GM18505 (cell line): ENCODE measurements at regions not wholly inside any gene's neighbourhood (a gene's known extent, or its start where the extent isn't known, plus 50 kb on each side); places are given as distances from the start of the nearest gene placed in this dataset.

ENCODE experiments used
- ATAC-seq: cut with Tn5 transposase; IDR thresholded peaks from one replicate; pipeline ENCODE4 v1.9.1; 2021; ENCODE audit not compliant: unreplicated experiment
- POLR2A ChIP-seq: IDR thresholded peaks from 4 replicates; pipeline ENCODE4 v1.6.1; 2011; ENCODE audit warnings: borderline replicate concordance; ENCODE audit not compliant: insufficient read depth, insufficient read length; ENCODE audit errors: extremely low read depth

- ATAC-seq = no peak
- no peak for TF ChIP-seq POLR2A
Measured at GRCh38 chr2:36088716-36089328, 266.8 kb upstream of the CRIM1 start.

DNA sequence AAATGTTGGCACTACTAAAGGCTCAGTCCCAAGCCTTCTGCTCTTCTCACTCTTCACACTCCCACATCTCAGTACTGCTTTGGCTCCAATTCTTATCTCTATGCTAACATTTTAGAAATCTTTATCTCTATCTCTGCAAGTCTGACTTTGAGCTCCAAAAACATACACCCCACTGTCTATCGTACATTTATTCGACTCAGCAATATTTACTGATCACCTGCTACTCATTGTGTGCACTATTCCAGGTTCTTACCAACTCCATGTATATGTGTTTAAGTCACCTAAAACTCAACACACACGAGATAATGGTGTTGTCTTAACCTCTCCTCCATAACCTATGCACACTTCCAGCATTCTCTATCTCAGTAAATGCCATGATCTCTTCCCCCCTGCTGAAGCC, 268.2 kb upstream of the CRIM1 start:
- ATAC-seq = no peak
- no peak for TF ChIP-seq POLR2A

DNA sequence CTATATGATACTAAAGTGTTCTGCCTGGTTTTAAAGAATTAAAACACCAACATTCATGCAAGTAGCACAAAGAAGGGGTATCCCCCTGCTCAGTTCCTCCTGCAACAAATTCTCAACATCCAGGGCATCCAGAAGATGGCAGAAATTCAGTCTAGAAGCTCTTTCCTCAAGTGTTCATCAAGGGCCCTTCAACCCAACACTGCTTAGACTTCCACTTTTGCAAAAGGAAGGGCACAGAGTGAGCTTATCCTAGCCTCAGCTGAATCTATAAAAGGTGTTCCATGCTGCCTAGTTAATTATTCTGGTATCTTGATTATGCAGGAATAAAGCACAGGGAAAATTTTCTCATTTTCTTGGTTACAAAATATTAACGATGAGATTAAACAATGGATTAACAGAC, 275.8 kb upstream of the CRIM1 start:
- no peak for TF ChIP-seq POLR2A
- ATAC-seq = no peak

- no peak for ATAC-seq
- no peak for TF ChIP-seq POLR2A
Measured at GRCh38 chr2:36074008-36074407, 281.6 kb upstream of the CRIM1 start.

DNA sequence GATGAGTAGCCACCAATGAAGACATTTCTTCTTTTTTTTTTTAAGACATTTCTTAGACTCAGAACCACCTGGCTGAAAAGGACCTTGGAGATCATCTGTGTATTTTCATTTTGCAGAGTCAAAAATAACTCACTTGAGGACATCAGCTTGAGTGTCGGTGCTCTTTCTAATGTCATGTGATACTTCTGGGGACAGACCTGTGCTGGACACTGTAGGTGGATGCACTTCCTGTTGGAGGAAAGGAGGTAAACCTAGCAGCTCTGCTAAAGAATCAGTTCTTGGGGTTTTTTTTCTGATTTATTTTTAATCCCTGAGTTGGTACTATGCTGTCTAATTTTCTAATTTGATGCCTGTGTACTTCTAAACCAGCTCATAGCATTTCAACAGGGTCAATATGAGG, 283.9 kb upstream of the CRIM1 start:
- ATAC-seq = no peak
- TF ChIP-seq POLR2A = no peak

- ATAC-seq = no peak
- no peak for TF ChIP-seq POLR2A
Measured at GRCh38 chr2:36069074-36069473, 286.5 kb upstream of the CRIM1 start.

DNA sequence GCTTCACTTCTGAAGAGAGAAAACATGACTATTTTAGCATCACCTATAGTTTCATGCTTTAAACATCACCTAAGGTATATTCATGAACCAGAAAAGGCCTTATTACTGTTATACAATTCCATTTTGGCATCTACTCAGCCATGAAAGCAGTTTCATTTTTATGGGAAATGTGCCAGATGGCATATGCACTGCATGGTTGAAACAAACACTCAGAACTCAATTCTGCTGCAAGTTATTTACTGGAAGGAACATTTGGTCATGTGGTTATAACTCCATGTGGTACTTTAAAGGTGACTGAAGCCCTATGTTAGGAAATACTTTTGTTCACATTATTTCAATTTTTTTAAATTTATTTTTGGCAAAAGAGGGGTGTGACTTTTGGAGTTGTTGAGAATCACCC, 287.5 kb upstream of the CRIM1 start:
- ATAC-seq = no peak
- no peak for TF ChIP-seq POLR2A

- ATAC-seq = peak; percentile 24
- no peak for TF ChIP-seq POLR2A
Measured at GRCh38 chr2:36060133-36060532, 295.4 kb upstream of the CRIM1 start.

DNA sequence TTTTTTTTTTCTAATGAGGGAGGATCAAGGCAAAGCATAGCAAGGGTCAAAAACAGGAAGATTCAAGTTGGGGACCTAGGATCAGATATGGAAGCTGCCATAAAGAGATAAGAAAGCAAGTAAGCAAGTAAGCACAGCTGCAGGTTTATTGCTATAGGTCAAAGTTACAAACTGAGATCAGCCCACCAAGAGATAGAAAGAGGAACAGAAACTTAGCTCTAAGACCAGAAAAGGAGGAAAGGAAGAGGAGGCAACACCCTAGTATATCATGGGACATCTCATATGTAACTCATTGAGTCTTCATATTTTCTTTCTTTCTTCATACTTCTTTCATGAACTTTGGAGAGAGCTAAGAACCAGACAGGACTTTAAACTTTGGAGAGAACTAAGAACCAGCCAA, 295.9 kb upstream of the CRIM1 start:
- peak; percentile 100 for ATAC-seq
- TF ChIP-seq POLR2A = no peak

- ATAC-seq = peak; percentile 33
- no peak for TF ChIP-seq POLR2A
Measured at GRCh38 chr2:36058953-36059352, 296.6 kb upstream of the CRIM1 start.

GRCh38 chr2:36058076-36058475, 297.5 kb upstream of the CRIM1 start:
- ATAC-seq = no peak
- TF ChIP-seq POLR2A = no peak

DNA sequence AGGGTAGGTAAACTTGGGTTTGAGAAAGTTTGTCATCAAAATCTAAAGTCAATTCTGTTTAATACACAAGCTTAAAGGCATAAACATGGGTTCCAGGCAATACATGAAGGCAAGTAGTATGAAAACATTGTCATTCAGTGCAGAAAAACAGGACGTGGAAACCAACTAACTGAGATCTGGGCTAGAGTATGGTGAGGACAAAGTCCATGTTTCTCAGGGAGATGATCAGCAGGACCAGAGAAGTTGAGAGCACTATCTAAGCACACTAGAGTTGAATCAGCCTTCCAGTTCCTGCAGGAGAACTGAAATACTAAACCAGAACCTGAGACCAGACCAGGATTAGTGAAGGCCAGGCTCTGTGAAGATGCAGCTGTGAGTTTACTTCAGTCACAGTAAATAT, 302.8 kb upstream of the CRIM1 start:
- TF ChIP-seq POLR2A = no peak

GRCh38 chr2:36044411-36044810, 311.2 kb upstream of the CRIM1 start:
- no peak for TF ChIP-seq POLR2A

More for the DNA sequence above, 302.8 kb upstream of the CRIM1 start:
- no peak for ATAC-seq

DNA sequence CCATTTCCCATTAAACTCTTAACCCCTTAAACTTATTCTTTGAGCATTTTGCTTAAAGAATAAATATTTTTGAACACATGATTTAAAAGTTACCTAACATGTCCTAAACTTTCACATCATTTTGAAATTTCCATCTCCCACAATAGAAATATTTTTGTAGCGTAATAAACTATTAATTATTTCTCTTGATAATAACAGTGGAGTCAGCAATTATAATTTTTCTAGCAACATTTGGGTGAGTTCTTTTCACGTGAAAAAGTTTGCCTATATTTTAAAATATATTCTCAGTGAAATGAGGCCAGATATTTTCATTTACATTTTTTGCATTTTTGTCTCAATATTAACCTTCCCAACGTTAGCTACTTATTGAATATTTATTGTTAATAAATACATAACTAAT, 320.4 kb upstream of the CRIM1 start:
- TF ChIP-seq POLR2A = no peak
- no peak for ATAC-seq

More at GRCh38 chr2:36044411-36044810, 311.2 kb upstream of the CRIM1 start:
- ATAC-seq = no peak

- TF ChIP-seq POLR2A = no peak
- no peak for ATAC-seq
Measured at GRCh38 chr2:36032046-36032445, 323.5 kb upstream of the CRIM1 start.
